Hepatocyte (in vitro differentiated cells): ENCODE measurements at regions not wholly inside any gene's neighbourhood (a gene's known extent, or its start where the extent isn't known, plus 50 kb on each side); places are given as distances from the start of the nearest gene placed in this dataset.

Source experiments
- CTCF ChIP-seq: fragments of 200-600 bp; sonication (generic); IDR thresholded peaks from 2 replicates; pipeline ENCODE4 v1.5.1; 2016; ENCODE audit warnings: antibody characterized with exemption, mild to moderate bottlenecking; ENCODE audit not compliant: poor library complexity
- EZH2 ChIP-seq: fragments of 200-600 bp; sonication (generic); IDR thresholded peaks from 2 replicates; pipeline ENCODE4 v1.6.1; 2016; ENCODE audit warnings: antibody characterized with exemption, mild to moderate bottlenecking, borderline replicate concordance
- EZH2phosphoT487 ChIP-seq: fragments of 200-600 bp; sonication (generic); IDR thresholded peaks from one replicate; pipeline ENCODE4 v1.6.1; 2018; ENCODE audit warnings: antibody characterized with exemption, mild to moderate bottlenecking, low read depth, moderate library complexity; ENCODE audit not compliant: unreplicated experiment, severe bottlenecking

- TF ChIP-seq CTCF = no peak
- no peak for TF ChIP-seq EZH2phosphoT487
- TF ChIP-seq EZH2 = no peak
Measured at GRCh38 chr7:49670991-49671390, 102.4 kb upstream of the VWC2 start.
